Islet precursor cell (in vitro differentiated cells): ENCODE measurements at regions not wholly inside any gene's neighbourhood (a gene's known extent, or its start where the extent isn't known, plus 50 kb on each side); places are given as distances from the start of the nearest gene placed in this dataset.
"Not testable (repeated sequence)": the region's sequence is repeated elsewhere in the genome, so short reads cannot be mapped to it uniquely, and the experiment has no call there.

Experiments used
- DNase-seq: peaks from one replicate; pipeline ENCODE4 v3.0.0-alpha.2; 2018

GRCh38 chr13:87736849-87737385 is 65.7 kb downstream of the SLITRK5 start:
- DNase-seq: no peak

GRCh38 chr13:87754097-87754496 is 82.9 kb downstream of the SLITRK5 start:
- no peak for DNase-seq

GRCh38 chr13:87769445-87769844 is 98.3 kb downstream of the SLITRK5 start:
- no peak for DNase-seq

- DNase-seq: no peak
Observed at GRCh38 chr13:87777387-87777786, 106.2 kb downstream of the SLITRK5 start.

GRCh38 chr13:87778128-87778527 is 107.0 kb downstream of the SLITRK5 start:
- no peak for DNase-seq

GRCh38 chr13:87779426-87779825 is 108.3 kb downstream of the SLITRK5 start:
- DNase-seq: no peak

GRCh38 chr13:87783366-87783765 is 112.2 kb downstream of the SLITRK5 start:
- DNase-seq: no peak

GRCh38 chr13:87788363-87788762 is 117.2 kb downstream of the SLITRK5 start:
- no peak for DNase-seq

GRCh38 chr13:87792878-87793277 is 121.7 kb downstream of the SLITRK5 start:
- DNase-seq: peak; percentile 57

GRCh38 chr13:87798536-87798935 is 127.4 kb downstream of the SLITRK5 start:
- no peak for DNase-seq

GRCh38 chr13:87810391-87810801 is 139.2 kb downstream of the SLITRK5 start:
- peak; percentile 71 for DNase-seq

- DNase-seq: no peak
Observed at GRCh38 chr13:87810920-87811344, 139.8 kb downstream of the SLITRK5 start.

GRCh38 chr13:87814403-87814802 is 143.2 kb downstream of the SLITRK5 start:
- no peak for DNase-seq

- DNase-seq: no peak
Observed at GRCh38 chr13:87820241-87820640, 149.1 kb downstream of the SLITRK5 start.

GRCh38 chr13:87821512-87821911 is 150.3 kb downstream of the SLITRK5 start:
- no peak for DNase-seq

GRCh38 chr13:87826301-87826700 is 155.1 kb downstream of the SLITRK5 start:
- not testable (repeated sequence) for DNase-seq

- no peak for DNase-seq
Observed at GRCh38 chr13:87827479-87827878, 156.3 kb downstream of the SLITRK5 start.

GRCh38 chr13:87837522-87837921 is 166.4 kb downstream of the SLITRK5 start:
- DNase-seq: no peak

- DNase-seq: no peak
Observed at GRCh38 chr13:87837946-87838345, 166.8 kb downstream of the SLITRK5 start.

GRCh38 chr13:87851410-87851809 is 180.2 kb downstream of the SLITRK5 start:
- no peak for DNase-seq

- no peak for DNase-seq
Observed at GRCh38 chr13:87855553-87855952, 184.4 kb downstream of the SLITRK5 start.

GRCh38 chr13:87859261-87859660 is 188.1 kb downstream of the SLITRK5 start:
- no peak for DNase-seq

- no peak for DNase-seq
Observed at GRCh38 chr13:87867426-87867825, 196.3 kb downstream of the SLITRK5 start.

- no peak for DNase-seq
Observed at GRCh38 chr13:87868731-87869130, 197.6 kb downstream of the SLITRK5 start.

GRCh38 chr13:87872813-87873212 is 201.6 kb downstream of the SLITRK5 start:
- DNase-seq: no peak

GRCh38 chr13:87877477-87877876 is 206.3 kb downstream of the SLITRK5 start:
- no peak for DNase-seq
